ENCODE measurements at regions not wholly inside any gene's neighbourhood (a gene's known extent, or its start where the extent isn't known, plus 50 kb on each side); places are given as distances from the start of the nearest gene placed in this dataset.

- TF ChIP-seq CTCF (IDR thresholded peaks at IDR 0.05) (no peak), POLR2A (IDR thresholded peaks at IDR 0.05) (no peak)
Observed at GRCh38 chr6:105995391-105995865, 90.7 kb upstream of the PRDM1 start.

Data from testis (tissue), 2 donors.